Karpas-422 (cell line): ENCODE measurements at regions not wholly inside any gene's neighbourhood (a gene's known extent, or its start where the extent isn't known, plus 50 kb on each side); places are given as distances from the start of the nearest gene placed in this dataset.

Source experiments
- DNase-seq: peaks from one replicate; pipeline ENCODE4 v3.0.0-alpha.2; 2015
- H2AFZ ChIP-seq: fragments of 200-600 bp; sonication (generic); 2 replicates; pipeline ENCODE4 v1.6.1; 2014; ENCODE audit warnings: antibody characterized with exemption, low read length, mixed read lengths
- H3K27ac ChIP-seq: fragments of 200-600 bp; sonication (generic); 2 replicates; pipeline ENCODE4 v1.5.1; 2014; ENCODE audit warnings: mild to moderate bottlenecking, low read length, moderate library complexity
- H3K27me3 ChIP-seq: fragments of 200-600 bp; sonication (generic); 2 replicates; pipeline ENCODE4 v1.6.1; 2014; ENCODE audit warnings: low read length, mixed read lengths
- H3K36me3 ChIP-seq: fragments of 200-600 bp; sonication (generic); 2 replicates; pipeline ENCODE4 v1.6.1; 2014; ENCODE audit warnings: low read length, mixed read lengths; ENCODE audit not compliant: insufficient read depth
- H3K4me1 ChIP-seq: fragments of 200-600 bp; sonication (generic); 2 replicates; pipeline ENCODE4 v1.6.1; 2014; ENCODE audit warnings: mild to moderate bottlenecking, low read length, mixed read lengths
- H3K4me2 ChIP-seq: fragments of 200-600 bp; sonication (generic); 2 replicates; pipeline ENCODE4 v1.6.1; 2014; ENCODE audit warnings: low read length, low read depth, mild to moderate bottlenecking; ENCODE audit not compliant: poor library complexity, severe bottlenecking
- H3K4me3 ChIP-seq: fragments of 200-600 bp; sonication (generic); 2 replicates; pipeline ENCODE4 v1.5.1; 2014; ENCODE audit warnings: mild to moderate bottlenecking, antibody characterized with exemption, low read length, mixed read lengths
- H3K79me2 ChIP-seq: fragments of 200-600 bp; sonication (generic); 2 replicates; pipeline ENCODE4 v1.6.1; 2014; ENCODE audit warnings: mild to moderate bottlenecking, low read length, mixed read lengths
- H3K9ac ChIP-seq: fragments of 200-600 bp; sonication (generic); 2 replicates; pipeline ENCODE4 v1.6.0; 2014; ENCODE audit warnings: low read length
- H3K9me2 ChIP-seq: fragments of 200-600 bp; sonication (generic), shearing (Covaris generic); replicated peaks from 2 replicates; pipeline ENCODE4 v1.6.0; 2014; ENCODE audit warnings: mild to moderate bottlenecking, low read length, moderate library complexity; ENCODE audit not compliant: insufficient read depth
- H3K9me3 ChIP-seq: fragments of 300-700, 200-600 bp; sonication (generic); 2 replicates; pipeline ENCODE4 v1.6.1; 2014; ENCODE audit warnings: low read length, mixed read lengths
- H4K20me1 ChIP-seq: fragments of 200-600 bp; sonication (generic); 2 replicates; pipeline ENCODE4 v1.6.1; 2014; ENCODE audit warnings: mild to moderate bottlenecking, antibody characterized with exemption, low read length, low read depth; ENCODE audit not compliant: insufficient read depth

GRCh38 chr4:34880246-34880645 lies 1364.1 kb downstream of the ARAP2 start:
- Histone ChIP-seq H3K9ac (no peak overlapping the region), H2AFZ (no peak overlapping the region), H4K20me1 (no peaks in the 10 kb centered on the region), H3K4me1 (no peaks in the 10 kb centered on the region), H3K9me3 (peaks cover 15% of the 10 kb centered on the region), H3K9me2 (no peaks in the 10 kb centered on the region), H3K4me3 (no peak overlapping the region), H3K79me2 (no peaks in the 10 kb centered on the region), H3K27me3 (no peaks in the 10 kb centered on the region), H3K4me2 (no peak overlapping the region), H3K36me3 (no peaks in the 10 kb centered on the region), H3K27ac (no peak overlapping the region)
- DNase-seq: no peak

- Histone ChIP-seq H3K9ac (no peak overlapping the region), H3K27me3 (no peaks in the 10 kb centered on the region), H3K27ac (no peak overlapping the region), H3K79me2 (no peaks in the 10 kb centered on the region), H2AFZ (no peak overlapping the region), H3K4me1 (no peaks in the 10 kb centered on the region), H3K9me2 (no peaks in the 10 kb centered on the region), H3K4me2 (no peak overlapping the region), H3K9me3 (peaks cover 7% of the 10 kb centered on the region), H4K20me1 (no peaks in the 10 kb centered on the region), H3K4me3 (no peak overlapping the region), H3K36me3 (no peaks in the 10 kb centered on the region)
- DNase-seq: no peak
Observed at GRCh38 chr4:34891892-34892291, 1352.4 kb downstream of the ARAP2 start.

- Histone ChIP-seq H3K36me3 (no peaks in the 10 kb centered on the region), H3K4me1 (no peaks in the 10 kb centered on the region), H3K27me3 (no peaks in the 10 kb centered on the region), H3K9me3 (peaks cover 15% of the 10 kb centered on the region), H3K79me2 (no peaks in the 10 kb centered on the region), H3K9me2 (no peaks in the 10 kb centered on the region), H3K9ac (no peak overlapping the region), H2AFZ (no peak overlapping the region), H3K4me3 (no peak overlapping the region), H3K27ac (no peak overlapping the region), H3K4me2 (no peak overlapping the region), H4K20me1 (no peaks in the 10 kb centered on the region)
- DNase-seq: no peak
Observed at GRCh38 chr4:34893382-34893781, 1350.9 kb downstream of the ARAP2 start.

DNA sequence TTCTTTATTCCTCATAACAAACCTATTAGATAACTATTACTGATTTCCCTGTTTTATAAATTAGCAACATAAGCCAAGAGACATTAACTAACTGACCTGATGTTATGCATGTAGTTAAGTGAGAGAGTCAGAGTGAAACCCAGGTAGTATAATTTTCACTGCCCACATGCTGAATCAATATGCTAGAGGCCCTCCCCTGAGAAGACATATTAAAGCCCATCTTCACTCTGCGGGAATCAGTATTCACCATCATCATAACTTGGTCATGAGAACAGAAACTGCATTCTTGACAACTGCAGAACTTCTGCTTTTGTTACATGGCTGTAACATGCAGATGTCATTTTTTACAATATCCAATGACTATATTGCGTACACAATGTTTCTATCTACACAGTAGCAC lies 1324.3 kb downstream of the ARAP2 start:
- Histone ChIP-seq H3K27ac (no peak overlapping the region), H3K9me2 (no peaks in the 10 kb centered on the region), H2AFZ (no peak overlapping the region), H3K9ac (no peak overlapping the region), H3K9me3 (peaks cover 37% of the 10 kb centered on the region), H3K36me3 (no peaks in the 10 kb centered on the region), H3K27me3 (no peaks in the 10 kb centered on the region), H3K79me2 (no peaks in the 10 kb centered on the region), H3K4me3 (no peak overlapping the region), H3K4me1 (no peaks in the 10 kb centered on the region), H3K4me2 (no peak overlapping the region), H4K20me1 (no peaks in the 10 kb centered on the region)
- no peak for DNase-seq

- H3K9ac ChIP-seq: no peak overlapping the region
Observed at GRCh38 chr4:34921391-34921790, 1322.9 kb downstream of the ARAP2 start.

GRCh38 chr4:34922325-34922724 lies 1322.0 kb downstream of the ARAP2 start:
- H2AFZ ChIP-seq: no peak overlapping the region

More at GRCh38 chr4:34921391-34921790, 1322.9 kb downstream of the ARAP2 start:
- H3K27ac ChIP-seq: no peak overlapping the region
- DNase-seq: no peak
- H3K4me2 ChIP-seq: no peak overlapping the region
- no peaks in the 10 kb centered on the region for H3K79me2 ChIP-seq
- no peaks in the 10 kb centered on the region for H3K4me1 ChIP-seq
- no peaks in the 10 kb centered on the region for H3K9me2 ChIP-seq
- H2AFZ ChIP-seq: no peak overlapping the region
- H3K36me3 ChIP-seq: no peaks in the 10 kb centered on the region
- H3K27me3 ChIP-seq: no peaks in the 10 kb centered on the region
- H4K20me1 ChIP-seq: no peaks in the 10 kb centered on the region
- H3K9me3 ChIP-seq: peaks cover 38% of the 10 kb centered on the region
- no peak overlapping the region for H3K4me3 ChIP-seq

GRCh38 chr4:34932591-34932990 lies 1311.7 kb downstream of the ARAP2 start:
- no peak overlapping the region for H3K4me2 ChIP-seq

More at GRCh38 chr4:34922325-34922724, 1322.0 kb downstream of the ARAP2 start:
- Histone ChIP-seq H3K27ac (no peak overlapping the region), H3K27me3 (no peaks in the 10 kb centered on the region), H3K4me2 (no peak overlapping the region), H3K79me2 (no peaks in the 10 kb centered on the region), H3K9ac (no peak overlapping the region), H3K4me3 (no peak overlapping the region), H3K4me1 (no peaks in the 10 kb centered on the region), H3K9me3 (peaks cover 39% of the 10 kb centered on the region), H3K36me3 (no peaks in the 10 kb centered on the region), H3K9me2 (no peaks in the 10 kb centered on the region), H4K20me1 (no peaks in the 10 kb centered on the region)
- no peak for DNase-seq

DNA sequence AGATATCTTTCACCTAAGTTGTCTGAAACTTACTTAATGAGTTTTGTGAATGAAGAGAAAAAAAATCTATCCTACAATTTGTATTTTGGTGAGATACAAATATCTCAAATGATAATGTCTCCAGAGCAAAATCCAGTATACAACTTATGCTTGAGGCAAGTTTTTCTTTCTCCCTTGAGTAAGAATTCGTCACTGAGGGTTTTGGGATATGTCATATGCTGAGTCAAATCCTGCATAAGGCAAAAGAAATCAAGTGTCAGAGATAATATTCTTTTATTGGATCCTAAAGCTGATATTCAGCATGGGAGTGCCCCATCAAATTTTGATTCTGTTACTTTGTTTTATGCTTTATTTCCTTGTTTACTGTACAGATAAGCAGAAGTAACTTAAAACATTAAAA lies 1308.6 kb downstream of the ARAP2 start:
- DNase-seq: no peak
- peaks cover 8% of the 10 kb centered on the region for H3K9me3 ChIP-seq
- H3K79me2 ChIP-seq: no peaks in the 10 kb centered on the region
- H3K4me1 ChIP-seq: no peaks in the 10 kb centered on the region
- no peaks in the 10 kb centered on the region for H4K20me1 ChIP-seq
- H3K27me3 ChIP-seq: no peaks in the 10 kb centered on the region
- no peak overlapping the region for H3K9ac ChIP-seq
- H3K4me3 ChIP-seq: no peak overlapping the region
- H3K4me2 ChIP-seq: no peak overlapping the region
- H3K9me2 ChIP-seq: no peaks in the 10 kb centered on the region
- H3K27ac ChIP-seq: no peak overlapping the region
- H2AFZ ChIP-seq: no peak overlapping the region
- H3K36me3 ChIP-seq: no peaks in the 10 kb centered on the region

More at GRCh38 chr4:34932591-34932990, 1311.7 kb downstream of the ARAP2 start:
- H3K79me2 ChIP-seq: no peaks in the 10 kb centered on the region
- H3K27me3 ChIP-seq: no peaks in the 10 kb centered on the region
- no peaks in the 10 kb centered on the region for H3K36me3 ChIP-seq
- no peak overlapping the region for H3K9ac ChIP-seq
- no peaks in the 10 kb centered on the region for H4K20me1 ChIP-seq
- no peak overlapping the region for H3K27ac ChIP-seq
- H2AFZ ChIP-seq: no peak overlapping the region
- no peaks in the 10 kb centered on the region for H3K9me2 ChIP-seq
- no peaks in the 10 kb centered on the region for H3K4me1 ChIP-seq
- H3K4me3 ChIP-seq: no peak overlapping the region
- no peak for DNase-seq
- H3K9me3 ChIP-seq: peaks cover 16% of the 10 kb centered on the region

- Histone ChIP-seq H3K4me2 (no peak overlapping the region), H4K20me1 (no peaks in the 10 kb centered on the region), H3K9me3 (peaks cover 6% of the 10 kb centered on the region), H3K4me3 (no peak overlapping the region), H3K9ac (no peak overlapping the region), H3K79me2 (no peaks in the 10 kb centered on the region), H3K4me1 (no peaks in the 10 kb centered on the region), H3K9me2 (no peaks in the 10 kb centered on the region), H3K36me3 (no peaks in the 10 kb centered on the region), H3K27ac (no peak overlapping the region), H3K27me3 (no peaks in the 10 kb centered on the region), H2AFZ (no peak overlapping the region)
- no peak for DNase-seq
Observed at GRCh38 chr4:34939073-34939472, 1305.2 kb downstream of the ARAP2 start.
